Thoracic aorta (tissue), 2 donors: ENCODE measurements at regions not wholly inside any gene's neighbourhood (a gene's known extent, or its start where the extent isn't known, plus 50 kb on each side); places are given as distances from the start of the nearest gene placed in this dataset.

Experiments
- ATAC-seq: fragments of 150-250 bp; one replicate; pipeline ENCODE4 v1.8.0; 2017; ENCODE audit warnings: low read depth; ENCODE audit not compliant: insufficient number of reproducible peaks, low FRiP score
- DNase-seq: peaks from one replicate; pipeline ENCODE4 v3.0.0-alpha.2; 2020; ENCODE audit warnings: low spot score
- H3K27ac ChIP-seq, 2 donors: fragments of 200-600 bp; sonication (generic); 1 replicate in 1 of 2; 2 replicates in 1 of 2; pipeline ENCODE4 v1.5.1; 2016; ENCODE audit warnings: mild to moderate bottlenecking in 2 of 2, moderate library complexity in 2 of 2
- H3K27me3 ChIP-seq: fragments of 200-600 bp; sonication (generic); replicated peaks from 2 replicates; pipeline ENCODE4 v1.6.0; 2016; ENCODE audit warnings: mild to moderate bottlenecking; ENCODE audit not compliant: insufficient read depth
- H3K36me3 ChIP-seq: fragments of 200-600 bp; sonication (generic); one replicate; pipeline ENCODE4 v1.5.1; 2016
- H3K4me1 ChIP-seq, 2 donors: fragments of 200-600 bp; sonication (generic); 1 replicate in 1 of 2; 2 replicates in 1 of 2; pipeline versions ENCODE4 v1.5.1 to v1.6.0; 2016; ENCODE audit warnings: low read depth in 2 of 2, mild to moderate bottlenecking in 1 of 2; ENCODE audit not compliant: control insufficient read depth in 1 of 2
- H3K4me3 ChIP-seq: fragments of 200-600 bp; sonication (generic); 2 replicates; pipeline ENCODE4 v1.5.1; 2016; ENCODE audit warnings: mild to moderate bottlenecking
- H3K9me3 ChIP-seq: fragments of 200-600 bp; sonication (generic); 2 replicates; pipeline ENCODE4 v1.5.1; 2016
- CTCF ChIP-seq: fragments of 200-600 bp; sonication (generic); IDR thresholded peaks from one replicate; pipeline ENCODE4 v1.5.1; 2019; ENCODE audit warnings: antibody characterized with exemption

GRCh38 chr3:102156426-102156825, 278.4 kb upstream of the ZPLD1 start:
- peak overlapping the region in 1 of 2 donors; percentile 71 for H3K27ac ChIP-seq
- TF ChIP-seq CTCF, result no peak
- peak; percentile 89 for ATAC-seq

GRCh38 chr3:102158080-102158740, 276.6 kb upstream of the ZPLD1 start:
- H3K27ac ChIP-seq, result no peak overlapping the region
- H3K4me3 ChIP-seq, result no peak overlapping the region
- TF ChIP-seq CTCF, result no peak
- DNase-seq, result no peak
- H3K4me1 ChIP-seq, result peaks cover 22 to 30% of the 10 kb centered on the region in 2 donors
- no peaks in the 10 kb centered on the region for H3K27me3 ChIP-seq
- no peaks in the 10 kb centered on the region for H3K9me3 ChIP-seq
- H3K36me3 ChIP-seq, result no peaks in the 10 kb centered on the region
- ATAC-seq, result no peak

More at GRCh38 chr3:102156426-102156825, 278.4 kb upstream of the ZPLD1 start:
- no peaks in the 10 kb centered on the region for H3K9me3 ChIP-seq
- no peak overlapping the region for H3K4me3 ChIP-seq
- H3K36me3 ChIP-seq, result no peaks in the 10 kb centered on the region
- H3K27me3 ChIP-seq, result no peaks in the 10 kb centered on the region
- H3K4me1 ChIP-seq, result peaks cover 8 to 13% of the 10 kb centered on the region in 2 donors
- DNase-seq, result no peak

- TF ChIP-seq CTCF, result no peak
- ATAC-seq (no peak), DNase-seq (no peak)
- no peaks in the 10 kb centered on the region for H3K9me3 ChIP-seq
- H3K36me3 ChIP-seq, result no peaks in the 10 kb centered on the region
- no peak overlapping the region for H3K4me3 ChIP-seq
- peaks cover 28 to 37% of the 10 kb centered on the region in 2 donors for H3K4me1 ChIP-seq
- H3K27me3 ChIP-seq, result no peaks in the 10 kb centered on the region
- H3K27ac ChIP-seq, result no peak overlapping the region
These were observed 274.9 kb upstream of the ZPLD1 start for GRCh38 chr3:102159810-102160451.

- no peak for TF ChIP-seq CTCF
- no peak for DNase-seq
- Histone ChIP-seq H3K36me3 (no peaks in the 10 kb centered on the region), H3K4me3 (no peak overlapping the region), H3K27me3 (no peaks in the 10 kb centered on the region), H3K4me1 (peaks cover 28 to 36% of the 10 kb centered on the region in 2 donors), H3K27ac (peak overlapping the region in 1 of 2 donors; percentile 73), H3K9me3 (no peaks in the 10 kb centered on the region)
- ATAC-seq, result no peak
These were observed 273.3 kb upstream of the ZPLD1 start for GRCh38 chr3:102161384-102162006.

- no peaks in the 10 kb centered on the region for H3K36me3 ChIP-seq
- TF ChIP-seq CTCF, result no peak
- H3K4me3 ChIP-seq, result no peak overlapping the region
- no peaks in the 10 kb centered on the region for H3K9me3 ChIP-seq
- DNase-seq (no peak), ATAC-seq (no peak)
- H3K4me1 ChIP-seq, result peaks cover 24 to 29% of the 10 kb centered on the region in 2 donors
- H3K27ac ChIP-seq, result peak overlapping the region; percentile 52 to 73
- no peaks in the 10 kb centered on the region for H3K27me3 ChIP-seq
These were observed 272.6 kb upstream of the ZPLD1 start for GRCh38 chr3:102162251-102162650.
